ENCODE measurements at regions not wholly inside any gene's neighbourhood (a gene's known extent, or its start where the extent isn't known, plus 50 kb on each side); places are given as distances from the start of the nearest gene placed in this dataset.

GRCh38 chr11:36928621-36929020 is 330.6 kb upstream of the RAG2 start:
- FAIRE-seq (no peak), DNase-seq (ENCODE audit: insufficient read length, low spot score) (no peak)

DNA sequence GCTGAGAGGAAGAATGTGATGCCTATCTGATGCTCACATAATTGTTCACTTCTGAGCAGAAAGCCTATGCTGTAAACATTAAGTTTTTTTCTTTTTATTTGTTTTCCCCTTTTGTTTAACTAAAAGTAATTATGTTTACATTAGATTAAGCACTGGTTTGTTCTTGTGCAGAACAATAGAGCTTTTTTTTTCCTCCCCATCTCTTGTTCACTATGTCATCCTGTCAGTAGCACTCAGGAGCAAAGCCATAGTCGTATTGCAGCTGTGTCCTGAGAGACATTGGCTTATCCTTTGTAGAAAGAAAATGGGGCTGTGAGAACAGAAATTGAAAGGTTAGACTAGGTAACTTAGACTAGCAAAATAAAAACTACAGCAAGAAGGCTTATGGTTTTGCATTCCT is 301.8 kb upstream of the RAG2 start:
- FAIRE-seq (no peak), DNase-seq (ENCODE audit: insufficient read length, low spot score) (no peak)

GRCh38 chr11:36890841-36891240 is 292.8 kb upstream of the RAG2 start:
- DNase-seq (ENCODE audit: insufficient read length, low spot score) (no peak), FAIRE-seq (no peak)

- FAIRE-seq: no peak
- DNase-seq (ENCODE audit: insufficient read length, low spot score): no peak
These were observed 292.2 kb upstream of the RAG2 start for GRCh38 chr11:36890121-36890679.

DNA sequence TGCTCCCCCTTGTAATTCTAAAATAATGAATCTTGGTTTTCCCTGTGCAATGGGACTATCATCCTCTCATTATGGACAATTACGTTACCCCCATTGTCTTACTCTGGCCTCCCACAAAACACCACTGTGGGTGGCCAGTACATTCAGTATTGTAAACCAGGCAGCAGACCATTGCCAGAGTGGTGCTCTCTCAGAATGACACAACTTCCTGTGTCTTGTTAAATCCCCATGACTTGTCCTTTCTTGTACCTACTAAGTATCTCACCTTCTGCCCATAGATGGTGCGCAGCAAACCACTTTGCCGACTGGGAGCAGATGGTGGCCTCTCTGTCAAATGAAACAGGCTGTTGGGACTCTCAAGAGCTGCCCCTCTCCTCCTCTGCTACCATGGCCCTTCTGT is 287.1 kb upstream of the RAG2 start:
- FAIRE-seq (no peak), DNase-seq (ENCODE audit: insufficient read length, low spot score) (no peak)

GRCh38 chr11:36878737-36879136 is 280.7 kb upstream of the RAG2 start:
- FAIRE-seq (no peak), DNase-seq (ENCODE audit: insufficient read length, low spot score) (no peak)

DNA sequence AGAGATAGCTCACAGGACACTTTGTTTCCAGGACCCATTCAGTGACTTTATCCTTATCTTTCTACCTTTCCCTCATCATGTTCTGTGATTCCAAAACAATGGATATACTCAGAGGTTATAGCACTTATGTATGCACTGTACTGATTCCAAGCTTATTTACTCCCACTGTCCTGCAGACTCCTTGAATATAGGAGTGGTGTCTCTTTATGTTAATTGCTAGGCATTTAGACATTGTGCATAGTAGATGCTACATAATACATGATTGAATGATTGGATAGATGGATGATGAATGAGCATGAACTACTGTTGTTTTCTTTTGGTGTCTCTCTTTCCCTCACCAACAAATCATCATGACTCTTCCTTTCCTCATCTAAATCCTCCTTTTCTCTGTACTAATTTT is 279.1 kb upstream of the RAG2 start:
- DNase-seq (ENCODE audit: insufficient read length, low spot score) (no peak), FAIRE-seq (no peak)

GRCh38 chr11:36876266-36876665 is 278.2 kb upstream of the RAG2 start:
- FAIRE-seq: no peak
- DNase-seq (ENCODE audit: insufficient read length, low spot score): no peak

DNA sequence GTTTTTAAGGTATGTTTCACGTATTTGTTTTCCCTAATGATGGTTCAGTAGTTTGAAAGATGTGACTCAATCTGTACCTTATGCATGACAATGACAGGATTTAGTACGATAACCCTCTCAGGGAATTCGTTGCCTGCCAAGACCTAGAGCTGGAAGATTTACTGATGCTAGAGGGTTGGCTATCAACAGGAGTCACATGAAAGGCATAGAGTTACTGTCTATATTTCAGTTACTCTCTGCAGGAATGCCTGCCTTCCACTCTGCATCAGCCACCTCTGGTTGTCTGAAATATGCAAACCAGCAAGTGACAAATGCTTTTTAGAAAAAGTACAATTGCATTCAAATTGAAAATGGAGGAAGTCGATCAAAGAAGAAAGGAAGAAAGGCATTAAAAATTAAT is 276.3 kb upstream of the RAG2 start:
- DNase-seq (ENCODE audit: insufficient read length, low spot score) (no peak), FAIRE-seq (no peak)

DNA sequence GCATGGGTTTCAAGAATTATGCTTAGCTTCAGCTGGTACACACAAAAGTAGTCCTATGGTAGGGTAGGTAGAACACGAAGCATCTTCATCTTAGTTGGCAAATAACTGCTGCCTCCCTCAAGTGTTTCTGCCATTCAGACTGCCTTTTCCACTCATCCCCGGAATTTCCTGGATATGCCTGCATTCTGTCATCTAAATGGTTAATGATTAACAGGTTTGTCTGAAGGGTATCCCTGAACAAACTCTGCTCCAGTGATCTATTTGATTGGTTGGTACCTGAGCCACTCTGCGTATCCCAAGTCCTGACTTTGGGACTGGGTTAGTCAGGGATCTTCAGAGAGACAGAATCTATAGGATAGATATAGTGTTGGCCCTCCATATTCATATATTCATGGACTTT is 272.3 kb upstream of the RAG2 start:
- DNase-seq (ENCODE audit: insufficient read length, low spot score): no peak
- FAIRE-seq: no peak

- DNase-seq (ENCODE audit: insufficient read length, low spot score): no peak
- no peak for FAIRE-seq
These were observed 270.3 kb upstream of the RAG2 start for GRCh38 chr11:36868380-36868779.

DNA sequence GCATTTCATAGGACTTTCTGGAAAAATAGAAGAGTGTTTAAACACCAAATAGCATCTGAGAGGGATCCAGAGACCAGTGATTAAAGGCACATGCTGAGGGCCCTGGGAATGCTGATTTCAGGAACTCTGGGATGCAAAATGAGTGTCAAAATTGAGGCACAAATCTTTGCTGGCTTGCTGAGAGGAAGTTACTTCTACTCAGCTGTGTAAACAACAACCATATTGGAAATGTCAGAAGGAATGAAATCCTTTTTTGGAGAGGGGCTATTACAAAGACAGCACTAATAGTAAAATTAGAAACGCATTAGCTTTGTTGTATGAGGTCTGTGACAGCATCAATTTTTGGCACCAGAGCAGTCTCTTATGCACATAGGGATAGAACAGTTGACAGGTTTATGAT is 267.8 kb upstream of the RAG2 start:
- DNase-seq (ENCODE audit: insufficient read length, low spot score) (no peak), FAIRE-seq (no peak)

GRCh38 chr11:36854875-36855274 is 256.8 kb upstream of the RAG2 start:
- FAIRE-seq: no peak
- no peak for DNase-seq (ENCODE audit: insufficient read length, low spot score)

DNA sequence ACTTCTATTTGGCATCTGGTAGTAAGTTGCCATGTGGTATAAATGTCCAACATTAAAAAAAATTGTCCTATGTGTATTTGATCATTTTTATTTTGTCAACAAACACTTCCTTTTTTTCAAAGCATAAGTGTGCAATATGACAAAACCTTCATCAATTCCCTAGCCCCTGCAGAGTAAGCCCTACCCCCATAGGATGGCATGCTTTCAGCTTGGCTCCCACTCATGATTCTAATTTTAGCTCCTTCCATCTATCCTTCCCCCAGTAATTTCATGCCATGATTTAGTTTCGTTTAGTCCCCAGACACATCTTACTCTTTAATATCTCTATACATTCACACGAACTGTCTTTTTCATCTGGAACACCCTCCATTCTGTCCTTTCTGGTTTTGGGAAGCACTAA is 250.6 kb upstream of the RAG2 start:
- DNase-seq (ENCODE audit: insufficient read length, low spot score): no peak
- FAIRE-seq: no peak

DNA sequence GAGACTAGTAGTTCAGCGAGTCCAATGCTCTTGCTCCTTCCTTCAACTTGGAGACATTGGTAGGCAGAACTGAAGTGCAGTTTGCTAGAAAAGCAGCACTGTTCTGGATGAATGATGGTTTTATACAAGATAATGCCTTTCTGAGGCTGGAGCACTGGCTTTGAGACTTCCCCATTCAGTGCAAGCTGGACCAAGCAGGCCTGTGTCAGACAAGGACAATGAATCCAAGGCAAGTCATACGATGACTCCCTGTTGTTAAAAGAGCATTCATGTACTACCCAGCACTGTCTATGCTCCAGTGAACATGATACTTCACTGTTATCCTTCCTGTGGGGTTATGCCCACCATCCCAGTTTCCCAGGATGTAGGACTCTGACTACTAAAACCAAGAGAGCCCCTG is 242.3 kb upstream of the RAG2 start:
- DNase-seq (ENCODE audit: insufficient read length, low spot score) (no peak), FAIRE-seq (no peak)

DNA sequence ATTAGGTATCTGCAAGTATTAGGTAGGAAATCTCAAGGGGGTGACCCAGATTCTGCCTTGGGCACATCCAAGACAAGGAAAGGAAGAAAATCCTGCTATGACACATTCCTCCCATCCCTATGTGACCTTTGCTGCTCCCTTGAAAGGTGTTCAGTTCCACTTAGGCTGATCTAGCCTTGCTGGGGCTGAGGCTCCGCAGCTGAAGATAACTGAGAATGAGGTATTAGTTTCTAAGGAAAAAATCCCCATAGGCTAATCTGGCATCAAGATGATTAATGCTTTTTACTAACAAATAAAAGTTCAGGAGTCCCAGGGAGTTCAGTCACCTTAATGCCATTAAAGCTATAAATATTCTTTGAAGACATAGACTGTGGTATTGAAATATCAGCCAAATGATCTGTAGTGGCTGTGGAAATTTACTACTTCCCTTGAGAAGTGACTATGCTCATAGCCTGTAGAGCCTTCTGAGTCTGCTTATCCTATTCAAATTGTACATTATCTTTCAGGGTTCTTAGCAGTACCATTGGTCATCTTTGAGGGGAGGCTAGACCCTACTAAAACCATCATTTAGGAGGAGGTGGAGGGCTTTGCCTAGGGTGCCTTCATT is 239.9 kb upstream of the RAG2 start:
- FAIRE-seq: no peak
- no peak for DNase-seq (ENCODE audit: insufficient read length, low spot score)

DNA sequence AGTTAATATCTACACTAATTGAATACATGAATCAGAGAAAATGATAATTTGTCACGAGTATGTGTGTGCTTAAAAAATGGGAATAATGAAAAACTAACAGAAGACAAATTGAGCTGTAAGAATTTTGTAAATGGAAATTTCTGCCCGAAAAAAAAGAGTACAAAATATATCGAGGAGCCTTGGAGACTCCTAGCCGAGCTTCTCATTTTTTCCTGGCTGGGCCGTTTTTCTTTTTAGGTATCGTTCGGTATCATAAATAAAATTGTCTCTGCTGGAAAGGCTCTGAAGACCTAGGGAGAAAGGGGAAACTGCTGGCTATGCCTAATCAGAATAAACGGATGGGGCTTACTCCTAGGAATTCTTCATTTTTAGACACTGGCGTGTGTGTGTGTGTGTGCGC is 227.2 kb upstream of the RAG2 start:
- DNase-seq (ENCODE audit: insufficient read length, low spot score) (no peak), FAIRE-seq (no peak)

- DNase-seq (ENCODE audit: insufficient read length, low spot score): no peak
- FAIRE-seq: no peak
These were observed 226.3 kb upstream of the RAG2 start for GRCh38 chr11:36824349-36824748.

- no peak for FAIRE-seq
- DNase-seq (ENCODE audit: insufficient read length, low spot score): no peak
These were observed 224.8 kb upstream of the RAG2 start for GRCh38 chr11:36822829-36823228.

- DNase-seq (ENCODE audit: insufficient read length, low spot score): no peak
- FAIRE-seq: no peak
These were observed 220.4 kb upstream of the RAG2 start for GRCh38 chr11:36818410-36818809.

DNA sequence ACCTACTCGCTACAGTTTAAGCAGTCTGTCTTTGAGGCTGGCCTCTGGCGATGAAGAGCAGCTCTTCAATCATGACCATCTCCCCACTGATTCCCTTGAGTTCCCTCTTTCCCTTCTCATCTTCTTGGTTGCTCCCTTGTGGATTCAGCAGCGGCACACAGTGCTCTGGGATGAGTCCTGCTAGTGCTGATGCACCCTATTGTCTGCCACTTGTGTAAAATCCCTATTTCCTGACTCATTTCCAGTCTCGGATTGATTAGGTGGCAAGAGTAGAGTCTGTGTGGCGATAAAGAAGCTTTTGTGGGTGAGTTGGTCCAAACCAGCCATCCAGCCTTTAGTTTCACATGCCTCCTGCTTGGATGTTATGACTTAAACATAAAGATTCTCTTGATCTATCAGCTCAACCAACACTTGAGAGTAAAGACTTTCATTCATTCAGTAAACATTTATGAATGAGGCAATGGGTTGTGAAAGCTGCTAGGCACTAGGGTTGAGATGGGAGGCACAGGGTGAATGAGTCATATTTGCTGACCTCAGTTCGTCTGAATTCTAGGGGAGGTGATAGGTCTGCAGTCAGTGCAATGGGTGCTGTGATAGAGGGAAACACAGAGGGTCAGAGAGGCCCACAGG is 219.4 kb upstream of the RAG2 start:
- DNase-seq (ENCODE audit: insufficient read length, low spot score) (no peak), FAIRE-seq (no peak)

DNA sequence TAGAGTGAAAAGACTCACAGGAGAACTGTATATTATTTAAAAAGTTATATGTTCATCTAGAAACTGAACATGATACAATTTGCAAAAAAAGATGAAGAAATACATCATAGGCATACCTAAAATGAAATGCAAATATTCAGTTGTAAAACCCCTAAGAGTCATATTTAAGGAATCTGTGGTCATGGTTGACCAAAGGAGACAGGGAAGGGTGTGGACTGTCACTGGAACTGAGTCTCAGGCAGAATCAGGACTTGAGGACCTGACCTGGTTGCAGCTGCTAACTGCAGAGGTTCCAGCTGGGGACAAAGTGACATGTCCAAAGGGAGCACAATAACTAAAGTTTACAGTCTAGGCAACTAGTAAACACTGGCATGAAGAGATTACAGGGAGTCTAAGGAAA is 211.3 kb upstream of the RAG2 start:
- FAIRE-seq: no peak
- DNase-seq (ENCODE audit: insufficient read length, low spot score): no peak

DNA sequence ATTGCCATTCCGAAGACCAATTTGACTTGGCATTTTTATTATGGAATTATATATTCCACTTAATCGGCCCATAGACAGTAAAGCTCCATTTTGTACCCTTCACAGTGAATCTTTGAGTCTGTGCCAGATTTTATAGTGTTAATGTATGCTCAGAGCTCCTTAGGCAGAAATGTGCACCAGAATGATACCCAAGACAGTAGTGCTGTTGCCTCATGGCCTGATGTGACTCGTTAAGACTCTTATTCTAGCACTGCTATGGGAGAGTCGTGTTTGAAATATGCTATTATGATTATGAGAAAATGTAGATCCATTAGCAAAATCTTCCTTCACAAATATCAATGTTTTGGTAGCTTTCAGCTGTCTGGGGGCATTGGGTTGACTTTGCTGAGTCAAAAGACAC is 209.8 kb upstream of the RAG2 start:
- DNase-seq (ENCODE audit: insufficient read length, low spot score) (no peak), FAIRE-seq (no peak)
